HEK293 (cell line): ENCODE measurements at regions not wholly inside any gene's neighbourhood (a gene's known extent, or its start where the extent isn't known, plus 50 kb on each side); places are given as distances from the start of the nearest gene placed in this dataset.

Experiments used
- CTCF ChIA-PET: fragments of 350-600 bp; formaldehyde crosslinking; extraction: SDS; loops from one replicate; lab custom pipeline; 2021; ENCODE audit warnings: antibody characterized with exemption; lab: Yijun Ruan, JAX
- POLR2A ChIA-PET: fragments of 300-600 bp; formaldehyde crosslinking; extraction: SDS; loops from one replicate; lab custom pipeline; 2020; ENCODE audit warnings: antibody characterized with exemption, inconsistent platforms; lab: Yijun Ruan, JAX
- H3K27ac ChIP-seq: fragments of 200-500 bp; sonication (Bioruptor generic); 2 replicates; pipeline ENCODE4 v1.5.1; 2014; ENCODE audit warnings: low read depth, low read length, control low read depth, inconsistent platforms; ENCODE audit errors: extremely low read depth
- H3K36me3 ChIP-seq, 2 experiments: fragments of 200-500 bp in 1 of 2; sonication (Bioruptor generic) in 1 of 2; 1 replicate in 1 of 2; 2 replicates in 1 of 2; pipeline ENCODE4 v1.5.1; 2014 to 2017; ENCODE audit warnings: inconsistent platforms in 2 of 2, low read length in 2 of 2; ENCODE audit not compliant: control insufficient read depth in 2 of 2, insufficient read depth in 1 of 2
- H3K4me1 ChIP-seq: fragments of 200-500 bp; sonication (Bioruptor generic); 2 replicates; pipeline ENCODE4 v1.5.1; 2014; ENCODE audit warnings: mild to moderate bottlenecking, low read length, inconsistent platforms; ENCODE audit not compliant: control insufficient read depth, insufficient read depth
- H3K4me3 ChIP-seq: 2 replicates; pipeline ENCODE4 v1.5.1; 2011; ENCODE audit warnings: low read depth, mild to moderate bottlenecking, control low read depth, low read length, moderate library complexity
- H3K9me3 ChIP-seq: fragments of 200-500 bp; sonication (Bioruptor generic); 2 replicates; pipeline ENCODE4 v1.5.1; 2014; ENCODE audit warnings: low read depth, low read length, inconsistent platforms; ENCODE audit not compliant: control insufficient read depth, insufficient read depth
- EGR2 ChIP-seq: fragments of 450-650 bp; formaldehyde crosslinking; IDR thresholded peaks from 2 replicates; pipeline ENCODE4 v1.5.1; 2016; ENCODE audit warnings: low read depth, missing biosample characterization, missing genetic modification characterization
- HIC1 ChIP-seq: fragments of 450-650 bp; formaldehyde crosslinking; IDR thresholded peaks from 2 replicates; pipeline ENCODE4 v1.5.1; 2016; ENCODE audit warnings: missing biosample characterization, missing genetic modification characterization
- YY2 ChIP-seq: fragments of 450-650 bp; formaldehyde crosslinking; IDR thresholded peaks from 2 replicates; pipeline ENCODE4 v1.5.1; 2016; ENCODE audit warnings: missing biosample characterization, missing genetic modification characterization
- ZBTB6 ChIP-seq: fragments of 450-650 bp; formaldehyde crosslinking; IDR thresholded peaks from 2 replicates; pipeline ENCODE4 v1.5.1; 2017; ENCODE audit warnings: missing biosample characterization, missing genetic modification characterization
- ZNF10 ChIP-seq: fragments of 450-650 bp; formaldehyde crosslinking; IDR thresholded peaks from 2 replicates; pipeline ENCODE4 v1.5.1; 2017; ENCODE audit warnings: missing biosample characterization, missing genetic modification characterization
- ZNF138 ChIP-seq: fragments of 450-650 bp; formaldehyde crosslinking; IDR thresholded peaks from 2 replicates; pipeline ENCODE4 v1.5.1; 2016; ENCODE audit warnings: missing biosample characterization, missing genetic modification characterization, borderline replicate concordance
- ZNF202 ChIP-seq: fragments of 450-650 bp; formaldehyde crosslinking; IDR thresholded peaks from 2 replicates; pipeline ENCODE4 v1.5.1; 2016; ENCODE audit warnings: missing biosample characterization, missing genetic modification characterization, borderline replicate concordance
- ZNF248 ChIP-seq: fragments of 450-650 bp; formaldehyde crosslinking; IDR thresholded peaks from 2 replicates; pipeline ENCODE4 v1.5.1; 2017; ENCODE audit warnings: missing biosample characterization, missing genetic modification characterization
- ZNF394 ChIP-seq: fragments of 450-650 bp; formaldehyde crosslinking; IDR thresholded peaks from 2 replicates; pipeline ENCODE4 v1.5.1; 2016; ENCODE audit warnings: missing biosample characterization, missing genetic modification characterization, mild to moderate bottlenecking, moderate library complexity, borderline replicate concordance
- ZNF416 ChIP-seq: fragments of 450-650 bp; formaldehyde crosslinking; IDR thresholded peaks from 2 replicates; pipeline ENCODE4 v1.5.1; 2016; ENCODE audit warnings: missing biosample characterization, missing genetic modification characterization
- ZNF513 ChIP-seq: fragments of 450-650 bp; IDR thresholded peaks from 2 replicates; pipeline ENCODE4 v1.5.1; 2018; ENCODE audit warnings: missing biosample characterization, missing genetic modification characterization
- ZNF548 ChIP-seq: fragments of 450-650 bp; formaldehyde crosslinking; IDR thresholded peaks from 2 replicates; pipeline ENCODE4 v1.5.1; 2016; ENCODE audit warnings: missing biosample characterization, missing genetic modification characterization
- ZNF571 ChIP-seq: fragments of 450-650 bp; formaldehyde crosslinking; IDR thresholded peaks from 2 replicates; pipeline ENCODE4 v1.5.0; 2017; ENCODE audit warnings: missing biosample characterization, missing genetic modification characterization
- ZNF580 ChIP-seq: fragments of 450-650 bp; formaldehyde crosslinking; IDR thresholded peaks from 2 replicates; pipeline ENCODE4 v1.5.1; 2016; ENCODE audit warnings: missing biosample characterization, missing genetic modification characterization
- ZNF645 ChIP-seq: fragments of 450-650 bp; formaldehyde crosslinking; IDR thresholded peaks from 2 replicates; pipeline ENCODE4; 2016; ENCODE audit warnings: missing biosample characterization, missing genetic modification characterization
- ZNF660 ChIP-seq: fragments of 450-650 bp; IDR thresholded peaks from 2 replicates; pipeline ENCODE4 v1.5.1; 2018; ENCODE audit warnings: missing biosample characterization, mild to moderate bottlenecking, missing genetic modification characterization
- ZNF664 ChIP-seq: fragments of 450-650 bp; formaldehyde crosslinking; IDR thresholded peaks from 2 replicates; pipeline ENCODE4 v1.5.1; 2016; ENCODE audit warnings: missing biosample characterization, missing genetic modification characterization
- ZNF777 ChIP-seq: fragments of 450-650 bp; formaldehyde crosslinking; IDR thresholded peaks from 2 replicates; pipeline ENCODE4 v1.5.1; 2017; ENCODE audit warnings: missing biosample characterization, missing genetic modification characterization, borderline replicate concordance

- TF ChIP-seq ZNF10 (no peak), ZNF571 (tag by site-specific recombination) (no peak), ZNF416 (tag by site-specific recombination) (no peak), ZNF580 (tag by site-specific recombination) (no peak), ZNF248 (tag by site-specific recombination) (no peak), ZNF548 (tag by site-specific recombination) (no peak), ZNF202 (no peak), HIC1 (tag by site-specific recombination) (no peak)
- H3K4me1 ChIP-seq, result no peaks in the 10 kb centered on the region
- POLR2A ChIA-PET, result no interaction called here
- no peaks in the 10 kb centered on the region for H3K36me3 ChIP-seq
- no peak overlapping the region for H3K27ac ChIP-seq
- CTCF ChIA-PET, result interaction anchor here (0.6 to 0.7 kb wide), 2 partner anchors 102 to 225 kb away, joined by 3 read pairs; no protein-coding TSS in a partner anchor
- no peaks in the 10 kb centered on the region for H3K9me3 ChIP-seq
- H3K4me3 ChIP-seq, result no peak overlapping the region
Measured at GRCh38 chr10:131487822-131488221, 176.3 kb upstream of the TCERG1L start.

GRCh38 chr10:131490991-131491594 lies 179.6 kb upstream of the TCERG1L start:
- Histone ChIP-seq H3K4me1 (no peaks in the 10 kb centered on the region), H3K4me3 (no peak overlapping the region), H3K36me3 (no peaks in the 10 kb centered on the region), H3K9me3 (no peaks in the 10 kb centered on the region), H3K27ac (no peak overlapping the region)
- CTCF ChIA-PET, result no interaction called here
- TF ChIP-seq ZBTB6 (tag by site-specific recombination), result no peak
- TF ChIP-seq ZNF394, result no peak
- TF ChIP-seq ZNF571 (tag by site-specific recombination), result no peak
- no peak for TF ChIP-seq ZNF664 (tag by site-specific recombination)
- no peak for TF ChIP-seq EGR2
- no peak for TF ChIP-seq YY2 (tag by site-specific recombination)
- no peak for TF ChIP-seq ZNF138 (tag by site-specific recombination)
- no peak for TF ChIP-seq ZNF513 (tag by site-specific recombination)
- TF ChIP-seq ZNF777 (tag by site-specific recombination), result no peak
- TF ChIP-seq ZNF660 (tag by site-specific recombination), result no peak
- TF ChIP-seq ZNF645, result no peak
- POLR2A ChIA-PET, result no interaction called here
